ENCODE measurements at regions not wholly inside any gene's neighbourhood (a gene's known extent, or its start where the extent isn't known, plus 50 kb on each side); places are given as distances from the start of the nearest gene placed in this dataset.

DNA sequence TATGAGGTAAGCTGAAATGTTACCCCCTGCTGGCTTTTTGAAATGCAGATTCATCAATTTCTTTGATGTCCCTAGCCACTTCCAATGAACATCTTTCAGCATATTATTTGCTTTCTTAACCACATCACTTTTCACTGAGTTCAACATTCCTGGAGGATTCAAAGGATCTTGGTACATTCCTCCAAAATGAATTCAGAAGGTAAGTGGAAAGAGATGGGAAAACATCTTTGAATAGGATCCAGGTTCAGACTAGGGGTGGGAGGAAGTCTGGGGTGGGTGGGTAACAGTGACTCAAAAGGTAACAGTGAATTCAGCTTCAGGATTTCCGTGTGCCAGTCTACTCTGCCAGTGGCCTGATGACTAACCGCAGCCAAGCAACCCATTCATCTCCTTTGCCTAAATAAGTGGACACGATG lies 180.7 kb downstream of the ZC3H11B start:
- Histone ChIP-seq H3K36me3 (no peaks in the 10 kb centered on the region), H3K27me3 (no peaks in the 10 kb centered on the region), H3K4me1 (no peaks in the 10 kb centered on the region), H3K9me3 (no peaks in the 10 kb centered on the region), H3K4me3 (no peak overlapping the region), H3K27ac (no peak overlapping the region)
- intact Hi-C loops (cut with DNase I) = no loop called here
- 100% methylated on average over 2 of the region's 3 CpGs for WGBS (ENCODE audit: insufficient coverage, low coverage, low lambda C conversion rate, missing lambda C conversion rate)
- TF ChIP-seq, protein P1, sequence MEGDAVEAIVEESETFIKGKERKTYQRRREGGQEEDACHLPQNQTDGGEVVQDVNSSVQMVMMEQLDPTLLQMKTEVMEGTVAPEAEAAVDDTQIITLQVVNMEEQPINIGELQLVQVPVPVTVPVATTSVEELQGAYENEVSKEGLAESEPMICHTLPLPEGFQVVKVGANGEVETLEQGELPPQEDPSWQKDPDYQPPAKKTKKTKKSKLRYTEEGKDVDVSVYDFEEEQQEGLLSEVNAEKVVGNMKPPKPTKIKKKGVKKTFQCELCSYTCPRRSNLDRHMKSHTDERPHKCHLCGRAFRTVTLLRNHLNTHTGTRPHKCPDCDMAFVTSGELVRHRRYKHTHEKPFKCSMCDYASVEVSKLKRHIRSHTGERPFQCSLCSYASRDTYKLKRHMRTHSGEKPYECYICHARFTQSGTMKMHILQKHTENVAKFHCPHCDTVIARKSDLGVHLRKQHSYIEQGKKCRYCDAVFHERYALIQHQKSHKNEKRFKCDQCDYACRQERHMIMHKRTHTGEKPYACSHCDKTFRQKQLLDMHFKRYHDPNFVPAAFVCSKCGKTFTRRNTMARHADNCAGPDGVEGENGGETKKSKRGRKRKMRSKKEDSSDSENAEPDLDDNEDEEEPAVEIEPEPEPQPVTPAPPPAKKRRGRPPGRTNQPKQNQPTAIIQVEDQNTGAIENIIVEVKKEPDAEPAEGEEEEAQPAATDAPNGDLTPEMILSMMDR (IDR thresholded peaks at IDR 0.05) = no peak
- DNase-seq = no peak
- ATAC-seq = no peak

DNA sequence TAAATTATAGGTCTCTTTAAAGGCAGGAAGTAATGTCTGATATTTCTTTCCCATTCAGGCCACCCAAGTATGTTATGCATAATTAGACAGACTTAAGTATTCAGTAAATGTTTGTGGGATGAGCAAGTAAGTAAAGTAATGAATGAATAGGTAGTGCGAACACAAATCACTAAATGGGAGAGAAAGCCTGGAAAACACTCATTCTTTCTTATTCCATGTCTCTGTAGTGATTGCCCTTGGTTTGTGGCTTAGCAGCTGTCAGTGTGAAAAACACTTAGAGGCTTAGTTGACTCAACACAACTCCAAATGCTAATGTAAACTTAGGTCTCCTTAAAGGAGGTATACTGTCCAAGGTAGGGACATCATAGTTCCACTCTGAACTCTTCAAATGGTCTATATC lies 182.5 kb downstream of the ZC3H11B start:
- Histone ChIP-seq H3K27ac (no peak overlapping the region), H3K27me3 (no peaks in the 10 kb centered on the region), H3K4me3 (no peak overlapping the region), H3K9me3 (no peaks in the 10 kb centered on the region), H3K36me3 (no peaks in the 10 kb centered on the region), H3K4me1 (no peaks in the 10 kb centered on the region)
- intact Hi-C loops (cut with DNase I) = no loop called here
- no peak for ATAC-seq
- DNase-seq = no peak
- TF ChIP-seq, protein P1 (IDR thresholded peaks at IDR 0.05) = no peak
- TF ChIP-seq POLR2A (IDR thresholded peaks at IDR 0.05) = no peak
- 75% methylated on average over 1 of the region's 1 CpG for WGBS (ENCODE audit: insufficient coverage, low coverage, low lambda C conversion rate, missing lambda C conversion rate)

DNA sequence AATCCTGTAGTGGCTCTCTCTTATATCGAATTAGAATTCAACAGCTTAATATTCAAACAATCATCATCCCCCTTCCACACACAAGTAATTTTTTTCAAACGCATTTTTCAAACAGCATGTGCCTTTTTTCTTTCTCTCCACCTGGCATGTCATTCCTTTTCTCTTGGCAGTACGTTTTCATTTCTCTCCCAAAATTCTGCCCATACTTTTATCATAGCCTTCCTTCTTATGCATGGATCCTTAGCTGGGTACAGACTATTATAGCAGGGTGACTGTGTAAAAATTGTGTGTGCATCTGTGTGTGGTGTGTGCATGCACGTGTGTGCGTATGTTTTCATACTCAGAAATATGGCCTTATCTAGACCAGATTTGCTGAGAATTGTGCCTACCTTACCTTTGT lies 184.3 kb downstream of the ZC3H11B start:
- WGBS (ENCODE audit: insufficient coverage, low coverage, low lambda C conversion rate, missing lambda C conversion rate) = 60% methylated on average over 5 of the region's 5 CpGs
- intact Hi-C loops (cut with DNase I) = no loop called here
- no peaks in the 10 kb centered on the region for H3K27me3 ChIP-seq
- no peak overlapping the region for H3K4me3 ChIP-seq
- no peaks in the 10 kb centered on the region for H3K4me1 ChIP-seq
- H3K9me3 ChIP-seq = no peaks in the 10 kb centered on the region
- ATAC-seq (no peak), DNase-seq (no peak)
- no peak overlapping the region for H3K27ac ChIP-seq
- H3K36me3 ChIP-seq = no peaks in the 10 kb centered on the region
- TF ChIP-seq, protein P1 (IDR thresholded peaks at IDR 0.05) = no peak
- TF ChIP-seq POLR2A (IDR thresholded peaks at IDR 0.05) = no peak

DNA sequence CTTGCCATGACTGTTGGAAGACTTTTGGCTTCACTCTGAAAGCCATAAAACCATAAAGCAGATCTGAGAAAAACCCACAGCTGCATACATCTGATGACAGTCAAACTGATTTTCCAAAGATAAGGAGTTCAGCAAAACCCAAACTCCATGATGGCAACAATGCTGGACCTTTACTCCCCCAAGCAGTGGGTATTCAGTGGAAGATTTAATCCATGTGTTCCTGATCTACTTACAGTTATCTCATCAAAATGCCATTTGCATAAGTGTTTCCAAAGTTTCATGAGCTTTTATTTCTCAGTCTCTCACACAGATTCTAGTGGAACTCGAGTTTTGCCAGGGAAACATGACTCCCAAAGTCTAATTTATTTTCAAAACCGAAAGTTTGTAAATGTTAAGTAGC lies 184.9 kb downstream of the ZC3H11B start:
- intact Hi-C loops (cut with DNase I) = no loop called here
- DNase-seq (no peak), ATAC-seq (no peak)
- no peak overlapping the region for H3K27ac ChIP-seq
- no peaks in the 10 kb centered on the region for H3K4me1 ChIP-seq
- H3K4me3 ChIP-seq = no peak overlapping the region
- no peak for TF ChIP-seq POLR2A (IDR thresholded peaks at IDR 0.05)
- TF ChIP-seq, protein P1 (IDR thresholded peaks at IDR 0.05) = no peak
- 77% methylated on average over 2 of the region's 2 CpGs for WGBS (ENCODE audit: insufficient coverage, low coverage, low lambda C conversion rate, missing lambda C conversion rate)
- H3K9me3 ChIP-seq = no peaks in the 10 kb centered on the region
- no peaks in the 10 kb centered on the region for H3K27me3 ChIP-seq
- no peaks in the 10 kb centered on the region for H3K36me3 ChIP-seq

DNA sequence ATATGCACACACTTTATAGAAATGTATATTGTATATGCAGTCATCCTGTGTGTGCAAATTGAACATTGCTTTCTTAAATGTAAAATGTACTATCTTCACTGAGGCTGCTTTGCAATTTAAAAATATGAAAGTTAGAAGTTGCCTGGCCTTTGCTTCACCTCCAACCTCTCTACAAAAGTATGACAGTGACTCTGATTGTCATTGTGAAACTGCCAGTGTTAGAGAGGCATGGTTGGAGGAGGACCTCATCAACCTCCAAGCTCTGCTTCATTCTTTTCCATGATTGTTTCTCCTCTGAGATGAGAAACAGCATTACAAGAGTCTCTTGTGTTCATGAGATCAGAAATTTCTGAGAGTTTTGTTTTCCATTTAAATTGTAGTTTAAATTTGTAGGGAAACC lies 185.5 kb downstream of the ZC3H11B start:
- ATAC-seq (no peak), DNase-seq (no peak)
- H3K4me1 ChIP-seq = no peaks in the 10 kb centered on the region
- no peaks in the 10 kb centered on the region for H3K27me3 ChIP-seq
- TF ChIP-seq, protein P1 (IDR thresholded peaks at IDR 0.05) = no peak
- no peak for TF ChIP-seq POLR2A (IDR thresholded peaks at IDR 0.05)
- H3K4me3 ChIP-seq = no peak overlapping the region
- no peaks in the 10 kb centered on the region for H3K9me3 ChIP-seq
- no peak overlapping the region for H3K27ac ChIP-seq
- intact Hi-C loops (cut with DNase I) = no loop called here
- no peaks in the 10 kb centered on the region for H3K36me3 ChIP-seq
